CD4-positive, alpha-beta T cell treated with Interleukin-15 for 1 hour (primary cell): ENCODE measurements at regions not wholly inside any gene's neighbourhood (a gene's known extent, or its start where the extent isn't known, plus 50 kb on each side); places are given as distances from the start of the nearest gene placed in this dataset.
"Not testable (repeated sequence)": the region's sequence is repeated elsewhere in the genome, so short reads cannot be mapped to it uniquely, and the experiment has no call there.

Experiments used
- DNase-seq: peaks from one replicate; pipeline ENCODE4 v3.0.0-alpha.2; 2020

- no peak for DNase-seq
Measured at GRCh38 chrX:113275804-113276203, 435.2 kb upstream of the AMOT start.

- DNase-seq, result no peak
Measured at GRCh38 chrX:113274791-113275190, 434.2 kb upstream of the AMOT start.

- no peak for DNase-seq
Measured at GRCh38 chrX:113274345-113274744, 433.7 kb upstream of the AMOT start.

- DNase-seq, result no peak
Measured at GRCh38 chrX:113269203-113269602, 428.6 kb upstream of the AMOT start.

GRCh38 chrX:113260474-113260873 lies 419.8 kb upstream of the AMOT start:
- DNase-seq, result no peak

- DNase-seq, result no peak
Measured at GRCh38 chrX:113222305-113222704, 381.7 kb upstream of the AMOT start.

GRCh38 chrX:113212052-113212451 lies 371.4 kb upstream of the AMOT start:
- DNase-seq, result no peak

- no peak for DNase-seq
Measured at GRCh38 chrX:113202601-113203000, 362.0 kb upstream of the AMOT start.

- no peak for DNase-seq
Measured at GRCh38 chrX:113195949-113196348, 355.3 kb upstream of the AMOT start.

GRCh38 chrX:113192418-113192817 lies 351.8 kb upstream of the AMOT start:
- DNase-seq, result no peak

- no peak for DNase-seq
Measured at GRCh38 chrX:113157496-113157895, 316.9 kb upstream of the AMOT start.

- DNase-seq, result not testable (repeated sequence)
Measured at GRCh38 chrX:113154315-113154714, 313.7 kb upstream of the AMOT start.

- no peak for DNase-seq
Measured at GRCh38 chrX:113136836-113137235, 296.2 kb upstream of the AMOT start.

GRCh38 chrX:113133316-113133715 lies 292.7 kb upstream of the AMOT start:
- no peak for DNase-seq

- DNase-seq, result no peak
Measured at GRCh38 chrX:113124693-113125092, 284.1 kb upstream of the AMOT start.

GRCh38 chrX:113075521-113075920 lies 234.9 kb upstream of the AMOT start:
- DNase-seq, result no peak

GRCh38 chrX:113059714-113060113 lies 219.1 kb upstream of the AMOT start:
- no peak for DNase-seq

- DNase-seq, result no peak
Measured at GRCh38 chrX:113058634-113059033, 218.0 kb upstream of the AMOT start.

- no peak for DNase-seq
Measured at GRCh38 chrX:113048896-113049295, 208.3 kb upstream of the AMOT start.

- no peak for DNase-seq
Measured at GRCh38 chrX:113048480-113048879, 207.8 kb upstream of the AMOT start.

GRCh38 chrX:113033966-113034680 lies 193.5 kb upstream of the AMOT start:
- DNase-seq, result no peak

GRCh38 chrX:113019958-113020357 lies 179.3 kb upstream of the AMOT start:
- DNase-seq, result no peak

- no peak for DNase-seq
Measured at GRCh38 chrX:113009837-113010236, 169.2 kb upstream of the AMOT start.

- no peak for DNase-seq
Measured at GRCh38 chrX:113009029-113009428, 168.4 kb upstream of the AMOT start.

- no peak for DNase-seq
Measured at GRCh38 chrX:113001836-113002235, 161.2 kb upstream of the AMOT start.
